Loucy (cell line): ENCODE measurements at regions not wholly inside any gene's neighbourhood (a gene's known extent, or its start where the extent isn't known, plus 50 kb on each side); places are given as distances from the start of the nearest gene placed in this dataset.

Source experiments
- H2AFZ ChIP-seq: fragments of 200-600 bp; sonication (generic); 2 replicates; pipeline ENCODE4 v1.6.0; 2016; ENCODE audit warnings: antibody characterized with exemption, mild to moderate bottlenecking, low read length, moderate library complexity
- H3F3A ChIP-seq: fragments of 200-600 bp; 2 replicates; pipeline ENCODE4 v1.6.0; 2016; ENCODE audit warnings: antibody characterized with exemption, low read depth, mild to moderate bottlenecking
- H3K27me3 ChIP-seq: fragments of 200-600 bp; sonication (generic); 2 replicates; pipeline ENCODE4 v1.6.1; 2014; ENCODE audit warnings: low read length, mild to moderate bottlenecking; ENCODE audit not compliant: insufficient read depth, poor library complexity, severe bottlenecking
- H3K36me3 ChIP-seq: fragments of 200-600 bp; sonication (generic); 2 replicates; pipeline ENCODE4 v1.6.1; 2016; ENCODE audit warnings: low read length; ENCODE audit not compliant: insufficient read depth
- H3K4me1 ChIP-seq: fragments of 200-600 bp; sonication (generic); 2 replicates; pipeline ENCODE4 v1.5.1; 2014; ENCODE audit warnings: low read length, mild to moderate bottlenecking; ENCODE audit not compliant: insufficient read depth, poor library complexity, severe bottlenecking
- H3K4me2 ChIP-seq: fragments of 200-600 bp; sonication (generic); 2 replicates; pipeline ENCODE4 v1.6.0; 2014; ENCODE audit warnings: antibody characterized with exemption, low read length, low read depth, mild to moderate bottlenecking; ENCODE audit not compliant: poor library complexity, severe bottlenecking
- H3K4me3 ChIP-seq: fragments of 200-600 bp; sonication (generic); 2 replicates; pipeline ENCODE4 v1.5.1; 2014; ENCODE audit warnings: low read length, mild to moderate bottlenecking, mixed read lengths; ENCODE audit not compliant: poor library complexity, severe bottlenecking
- H3K79me2 ChIP-seq: fragments of 200-600 bp; sonication (generic); 2 replicates; pipeline ENCODE4 v1.6.1; 2014; ENCODE audit warnings: low read length; ENCODE audit not compliant: insufficient read depth
- H3K9ac ChIP-seq: fragments of 200-600 bp; sonication (generic); 2 replicates; pipeline ENCODE4 v1.6.0; 2014; ENCODE audit warnings: mild to moderate bottlenecking, low read depth, low read length, moderate library complexity; ENCODE audit not compliant: poor library complexity, severe bottlenecking
- H3K9me2 ChIP-seq: fragments of 200-600 bp; sonication (generic); replicated peaks from 2 replicates; pipeline ENCODE4 v1.6.1; 2016; ENCODE audit warnings: low read depth, low read length, mixed read lengths
- H3K9me3 ChIP-seq: fragments of 200-600 bp; sonication (generic); 2 replicates; pipeline ENCODE4 v1.6.1; 2014; ENCODE audit warnings: mild to moderate bottlenecking, antibody characterized with exemption, low read length, low read depth; ENCODE audit not compliant: insufficient read depth
- H4K20me1 ChIP-seq: fragments of 200-600 bp; sonication (generic); 2 replicates; pipeline ENCODE4 v1.6.0; 2014; ENCODE audit warnings: antibody characterized with exemption, low read length, mild to moderate bottlenecking; ENCODE audit not compliant: insufficient read depth, poor library complexity, severe bottlenecking
- EZH2phosphoT487 ChIP-seq: fragments of 200-600 bp; IDR thresholded peaks from 2 replicates; pipeline ENCODE4 v1.6.1; 2018; ENCODE audit warnings: antibody characterized with exemption, mild to moderate bottlenecking, moderate library complexity, borderline replicate concordance
- TF ChIP-seq, protein P1 (sequence below): fragments of 200-600 bp; sonication (generic); conservative IDR thresholded peaks from 2 replicates; pipeline ENCODE4 v1.5.1; 2014; ENCODE audit warnings: mild to moderate bottlenecking, antibody characterized with exemption, low read length

DNA sequence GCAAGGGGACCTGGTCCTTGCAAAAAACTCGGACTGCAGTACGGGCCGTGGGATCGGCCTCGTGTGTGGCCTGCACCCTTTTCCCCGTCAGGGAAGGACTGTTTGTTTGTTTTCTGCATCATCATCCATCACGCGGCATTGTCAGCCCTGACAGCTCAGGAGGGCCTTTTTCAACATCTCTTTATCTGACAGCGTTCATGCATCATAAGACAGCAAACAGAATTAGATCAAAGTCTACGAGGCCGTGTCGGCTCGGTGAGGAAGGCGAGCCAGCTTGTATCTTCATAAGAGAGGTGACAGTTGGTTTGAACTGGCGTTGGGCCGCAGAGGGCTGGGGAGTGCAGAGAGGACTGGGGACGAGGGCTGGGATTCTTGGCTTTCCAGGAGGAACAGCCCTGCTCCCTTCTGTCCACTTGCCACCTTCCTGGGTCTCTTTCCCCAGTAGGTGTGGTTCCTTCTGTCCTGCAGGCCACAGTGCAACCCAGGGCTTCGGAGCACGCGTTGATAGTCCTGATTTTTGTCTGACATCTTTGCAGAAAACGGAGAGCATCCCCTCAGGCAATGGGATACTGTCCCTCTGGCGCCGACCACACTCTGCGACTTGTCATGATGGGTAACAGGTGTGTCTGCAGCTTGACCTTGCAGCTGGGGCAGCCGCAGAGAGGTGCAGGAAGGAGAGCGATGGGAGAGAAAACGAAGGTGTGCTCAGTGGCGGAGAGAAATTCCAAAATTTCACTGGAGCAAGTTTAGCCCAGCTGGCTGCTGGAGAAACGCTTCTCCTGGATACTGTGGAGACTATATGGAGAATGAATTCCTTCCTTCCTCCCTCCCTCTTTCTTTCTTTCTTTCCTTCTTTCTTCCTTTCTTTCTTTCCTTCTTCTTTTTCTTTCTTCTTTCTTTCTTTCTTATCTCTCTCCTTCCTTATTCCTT, 104.0 kb upstream of the SHOX start:
- Histone ChIP-seq H3K79me2 (no peaks in the 10 kb centered on the region), H3K9me3 (no peaks in the 10 kb centered on the region; the same call in 1 of the 2 replicates)
- TF ChIP-seq EZH2phosphoT487 = no peak

DNA sequence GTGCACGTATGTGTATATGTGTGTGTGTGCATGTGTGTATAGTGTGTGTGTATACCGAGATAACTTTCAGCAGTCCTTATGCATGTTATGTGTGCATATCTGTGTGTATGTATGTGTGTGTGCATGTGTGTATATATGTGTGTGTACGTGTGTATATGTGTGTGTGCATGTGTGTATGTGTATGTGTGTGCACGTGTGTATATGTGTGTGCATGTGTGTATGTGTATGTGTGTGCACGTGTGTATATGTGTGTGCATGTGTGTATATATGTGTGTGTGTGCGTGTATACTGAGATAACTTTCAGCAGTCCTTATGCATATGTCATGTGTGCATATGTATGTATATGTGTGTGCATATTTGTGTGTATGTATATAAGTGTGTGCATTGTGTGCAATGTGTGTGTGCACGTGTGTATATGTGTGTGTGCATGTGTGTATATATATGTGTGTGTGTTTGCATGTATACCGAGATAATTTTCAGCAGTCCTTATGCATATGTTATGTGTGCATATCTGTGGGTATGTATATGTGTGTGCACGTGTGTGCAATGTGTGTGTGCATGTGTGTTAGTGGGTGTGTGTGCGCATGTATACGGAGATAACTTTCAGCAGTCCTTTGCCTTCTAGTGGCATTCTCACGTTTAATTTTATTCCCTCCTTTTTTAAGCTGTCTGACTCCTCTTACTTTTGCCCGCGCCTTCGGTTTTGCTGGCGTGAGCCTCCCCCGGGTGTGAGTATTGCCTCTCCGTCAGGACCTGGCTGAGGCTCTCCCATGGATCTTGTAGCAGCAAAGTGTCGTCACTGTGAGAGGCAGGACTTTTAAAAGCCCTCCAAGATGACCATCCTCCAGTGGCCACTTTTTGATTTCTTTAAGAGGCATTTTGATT, 99.6 kb upstream of the SHOX start:
- Histone ChIP-seq H3K9ac (no peak overlapping the region), H3K9me2 (no peaks in the 10 kb centered on the region), H4K20me1 (no peaks in the 10 kb centered on the region), H3K27me3 (no peaks in the 10 kb centered on the region), H2AFZ (no peak overlapping the region), H3K4me2 (no peak overlapping the region), H3K4me3 (no peak overlapping the region), H3K4me1 (no peaks in the 10 kb centered on the region), H3K9me3 (no peaks in the 10 kb centered on the region), H3K36me3 (no peaks in the 10 kb centered on the region), H3F3A (no peaks in the 10 kb centered on the region), H3K79me2 (no peaks in the 10 kb centered on the region)
- TF ChIP-seq, protein P1, sequence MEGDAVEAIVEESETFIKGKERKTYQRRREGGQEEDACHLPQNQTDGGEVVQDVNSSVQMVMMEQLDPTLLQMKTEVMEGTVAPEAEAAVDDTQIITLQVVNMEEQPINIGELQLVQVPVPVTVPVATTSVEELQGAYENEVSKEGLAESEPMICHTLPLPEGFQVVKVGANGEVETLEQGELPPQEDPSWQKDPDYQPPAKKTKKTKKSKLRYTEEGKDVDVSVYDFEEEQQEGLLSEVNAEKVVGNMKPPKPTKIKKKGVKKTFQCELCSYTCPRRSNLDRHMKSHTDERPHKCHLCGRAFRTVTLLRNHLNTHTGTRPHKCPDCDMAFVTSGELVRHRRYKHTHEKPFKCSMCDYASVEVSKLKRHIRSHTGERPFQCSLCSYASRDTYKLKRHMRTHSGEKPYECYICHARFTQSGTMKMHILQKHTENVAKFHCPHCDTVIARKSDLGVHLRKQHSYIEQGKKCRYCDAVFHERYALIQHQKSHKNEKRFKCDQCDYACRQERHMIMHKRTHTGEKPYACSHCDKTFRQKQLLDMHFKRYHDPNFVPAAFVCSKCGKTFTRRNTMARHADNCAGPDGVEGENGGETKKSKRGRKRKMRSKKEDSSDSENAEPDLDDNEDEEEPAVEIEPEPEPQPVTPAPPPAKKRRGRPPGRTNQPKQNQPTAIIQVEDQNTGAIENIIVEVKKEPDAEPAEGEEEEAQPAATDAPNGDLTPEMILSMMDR = no peak
- TF ChIP-seq EZH2phosphoT487 = no peak

More for the DNA sequence above, 104.0 kb upstream of the SHOX start:
- Histone ChIP-seq H2AFZ (no peak overlapping the region), H3K36me3 (no peaks in the 10 kb centered on the region), H3K4me3 (no peak overlapping the region), H3K4me2 (no peak overlapping the region), H4K20me1 (no peaks in the 10 kb centered on the region), H3K4me1 (no peaks in the 10 kb centered on the region), H3K9ac (no peak overlapping the region), H3K27me3 (no peaks in the 10 kb centered on the region), H3K9me2 (no peaks in the 10 kb centered on the region), H3F3A (no peaks in the 10 kb centered on the region)

DNA sequence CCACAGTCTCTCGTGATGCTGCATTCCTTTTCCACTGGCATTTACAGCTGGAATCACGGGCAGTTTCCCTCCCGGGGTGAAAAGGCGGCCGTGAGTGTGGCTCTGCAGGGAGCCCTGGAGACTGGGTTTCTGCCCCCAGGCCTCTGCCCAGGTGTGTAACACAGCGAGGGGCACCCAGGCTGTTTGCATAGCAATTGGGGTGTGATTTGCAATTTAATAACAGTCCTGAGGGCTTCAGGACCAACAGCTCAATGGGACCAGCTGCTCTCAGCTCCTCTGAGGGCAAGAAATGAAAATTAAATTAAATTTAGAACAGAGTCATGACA, 99.0 kb upstream of the SHOX start:
- H3K9me2 ChIP-seq = no peaks in the 10 kb centered on the region
- H3K4me2 ChIP-seq = no peak overlapping the region
- TF ChIP-seq, protein P1 = no peak
- TF ChIP-seq EZH2phosphoT487 = no peak
- no peaks in the 10 kb centered on the region for H3K79me2 ChIP-seq
- H2AFZ ChIP-seq = no peak overlapping the region
- H3K36me3 ChIP-seq = no peaks in the 10 kb centered on the region
- H3K4me1 ChIP-seq = no peaks in the 10 kb centered on the region
- no peaks in the 10 kb centered on the region for H3K9me3 ChIP-seq
- no peak overlapping the region for H3K9ac ChIP-seq
- no peaks in the 10 kb centered on the region for H4K20me1 ChIP-seq
- no peaks in the 10 kb centered on the region for H3F3A ChIP-seq
- H3K4me3 ChIP-seq = no peak overlapping the region
- H3K27me3 ChIP-seq = no peaks in the 10 kb centered on the region
